HG03064 (cell line): ENCODE measurements at regions not wholly inside any gene's neighbourhood (a gene's known extent, or its start where the extent isn't known, plus 50 kb on each side); places are given as distances from the start of the nearest gene placed in this dataset.
"Not testable (repeated sequence)": the region's sequence is repeated elsewhere in the genome, so short reads cannot be mapped to it uniquely, and the experiment has no call there.

Experiments used
- ATAC-seq: cut with Tn5 transposase; IDR thresholded peaks from one replicate; pipeline ENCODE4 v1.9.1; 2021; ENCODE audit warnings: low read depth; ENCODE audit not compliant: unreplicated experiment

GRCh38 chr1:199784138-199784895 lies 243.2 kb upstream of the NR5A2 start:
- no peak for ATAC-seq

DNA sequence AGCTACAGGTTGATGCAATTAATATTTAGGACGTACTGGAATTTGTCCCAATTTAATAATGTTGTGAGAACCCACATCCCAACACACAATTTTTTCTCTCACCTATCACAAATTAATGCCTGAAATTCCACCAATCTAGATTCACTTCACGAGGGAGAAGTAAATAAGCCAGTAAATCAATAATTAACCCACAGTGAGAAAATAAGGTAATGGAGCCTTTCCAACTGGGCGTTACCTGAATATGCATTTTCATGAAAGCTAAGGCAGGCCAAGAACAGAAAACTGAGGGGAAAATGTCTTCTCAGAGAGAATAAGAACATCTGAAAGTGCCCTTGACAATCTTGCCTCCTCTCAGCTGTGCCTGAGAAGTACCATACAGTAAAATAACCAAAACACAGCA lies 240.8 kb upstream of the NR5A2 start:
- no peak for ATAC-seq

- ATAC-seq, result no peak
These were observed 238.4 kb upstream of the NR5A2 start for GRCh38 chr1:199789141-199789540.

GRCh38 chr1:199791495-199791894 lies 236.0 kb upstream of the NR5A2 start:
- ATAC-seq, result no peak

- ATAC-seq, result no peak
These were observed 234.6 kb upstream of the NR5A2 start for GRCh38 chr1:199792874-199793273.

DNA sequence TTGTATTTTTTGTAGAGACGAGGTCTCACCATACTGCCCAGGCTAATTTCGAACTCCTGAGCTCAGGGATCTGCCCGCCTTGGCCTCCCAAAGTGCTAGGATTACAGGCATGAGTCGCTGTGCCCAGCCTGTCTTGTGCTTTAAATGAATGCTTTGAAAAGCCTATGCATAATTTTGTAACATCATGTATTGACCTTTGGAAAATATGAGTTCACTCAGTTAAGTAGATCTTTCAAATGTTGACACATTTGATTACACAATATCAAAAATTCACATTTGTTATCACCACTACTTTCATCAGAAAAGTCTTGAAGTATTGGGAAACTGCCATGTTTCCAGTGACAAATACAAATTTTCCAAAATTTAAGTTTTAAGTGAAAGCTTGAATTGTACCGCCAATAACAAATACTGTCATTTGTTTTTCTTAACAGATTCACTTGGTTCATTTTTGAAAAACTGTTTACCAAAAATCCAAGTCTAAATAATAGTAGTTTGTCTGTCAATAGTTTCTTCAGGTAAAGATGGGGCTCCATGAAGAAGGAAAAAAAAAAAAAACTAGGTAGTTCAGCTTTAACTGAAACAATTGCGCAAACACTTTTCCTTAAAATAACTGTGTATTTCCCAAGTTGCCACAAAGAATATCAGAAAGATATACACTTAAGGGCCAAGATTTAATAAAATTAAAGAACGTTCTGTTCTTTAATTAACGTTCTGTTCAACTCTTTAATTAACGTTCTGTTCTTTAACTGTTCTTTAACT lies 233.2 kb upstream of the NR5A2 start:
- ATAC-seq, result no peak

DNA sequence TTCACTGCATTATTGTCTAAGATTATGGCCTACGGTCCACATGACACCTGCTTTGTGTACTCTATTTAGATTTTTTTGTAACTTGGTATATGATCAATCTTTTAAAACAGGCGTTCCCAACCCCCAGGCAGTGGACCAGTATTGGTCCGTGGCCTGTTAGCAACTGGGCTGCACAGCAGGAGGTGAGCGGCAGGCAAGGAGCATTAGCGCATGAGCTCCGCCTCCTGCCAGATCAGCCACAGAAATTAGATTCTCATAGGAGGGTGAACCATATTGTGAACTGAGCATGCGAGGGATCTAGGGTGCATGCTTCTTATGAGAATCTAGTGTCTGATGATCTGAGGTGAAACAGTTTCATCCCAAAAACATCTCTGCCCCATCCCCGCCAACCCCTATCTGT lies 228.4 kb upstream of the NR5A2 start:
- no peak for ATAC-seq

DNA sequence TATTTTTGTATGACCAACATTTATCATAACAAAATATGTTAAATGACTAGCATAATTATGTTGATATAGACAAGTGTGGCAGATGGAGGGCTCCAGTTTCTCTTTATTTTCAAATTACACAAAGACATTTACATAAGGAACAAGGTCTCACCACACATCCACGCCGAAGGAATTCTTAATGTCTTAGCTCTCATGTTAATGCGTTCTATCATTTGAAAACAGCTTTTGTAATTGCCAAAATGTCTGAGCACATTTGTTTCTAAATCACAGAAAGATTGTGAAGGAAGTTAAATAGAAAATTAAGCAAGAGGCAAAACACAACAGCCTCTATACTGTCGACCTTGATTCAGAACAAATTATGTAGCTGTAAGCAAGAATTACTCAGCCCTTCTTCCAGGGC lies 223.0 kb upstream of the NR5A2 start:
- no peak for ATAC-seq

DNA sequence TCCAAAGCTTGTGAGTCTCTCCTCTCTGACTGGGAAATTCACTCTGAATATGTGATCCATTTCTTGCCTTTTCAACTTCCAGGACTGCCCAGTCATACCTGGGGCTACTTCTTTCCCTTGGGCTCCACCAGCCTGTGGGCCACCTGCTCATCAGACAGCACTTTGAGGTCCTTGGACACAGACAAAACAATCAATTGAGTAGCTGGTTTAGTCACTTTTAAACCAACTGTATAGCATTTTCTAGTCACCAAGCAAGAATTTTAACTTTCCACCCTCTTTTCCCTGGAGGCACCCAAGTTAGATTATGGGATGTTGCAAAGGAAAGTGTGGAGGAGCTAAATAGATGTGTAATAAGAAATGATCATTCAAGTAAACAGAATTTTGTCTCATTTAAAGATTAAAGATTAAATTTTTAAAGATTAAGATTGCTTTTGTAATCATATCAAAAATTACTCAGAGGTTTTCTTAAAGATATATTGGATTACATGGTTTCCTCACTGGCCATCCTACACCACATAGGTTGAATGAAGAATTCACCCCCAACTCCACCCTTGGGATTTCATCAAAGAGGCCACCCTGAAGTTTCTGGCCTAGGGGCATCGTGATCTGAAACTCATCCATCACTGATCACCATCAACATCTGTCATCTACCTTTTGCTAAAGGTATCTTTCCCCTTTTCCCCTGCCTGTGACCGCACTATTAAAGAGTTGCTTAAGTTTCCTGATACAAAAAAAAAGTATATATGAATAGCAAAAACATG lies 219.2 kb upstream of the NR5A2 start:
- ATAC-seq, result no peak

DNA sequence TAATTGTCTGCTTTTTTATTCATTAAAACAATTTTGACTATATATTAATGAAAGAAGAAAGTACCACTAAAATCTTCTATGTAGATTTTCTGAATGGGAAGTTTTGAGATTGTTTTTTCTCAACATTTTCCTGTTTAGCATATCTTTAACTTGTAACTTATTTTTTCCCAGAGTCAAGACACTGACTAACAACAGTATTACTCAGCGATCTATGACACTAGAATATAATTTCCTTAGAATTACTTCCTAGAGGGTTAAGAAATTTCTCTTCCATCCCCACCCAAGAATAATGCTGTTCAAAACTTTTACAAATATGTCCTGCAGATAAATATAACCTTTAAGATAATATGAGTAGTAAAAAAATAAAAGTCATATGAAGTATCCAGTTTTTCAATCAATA lies 218.2 kb upstream of the NR5A2 start:
- no peak for ATAC-seq

DNA sequence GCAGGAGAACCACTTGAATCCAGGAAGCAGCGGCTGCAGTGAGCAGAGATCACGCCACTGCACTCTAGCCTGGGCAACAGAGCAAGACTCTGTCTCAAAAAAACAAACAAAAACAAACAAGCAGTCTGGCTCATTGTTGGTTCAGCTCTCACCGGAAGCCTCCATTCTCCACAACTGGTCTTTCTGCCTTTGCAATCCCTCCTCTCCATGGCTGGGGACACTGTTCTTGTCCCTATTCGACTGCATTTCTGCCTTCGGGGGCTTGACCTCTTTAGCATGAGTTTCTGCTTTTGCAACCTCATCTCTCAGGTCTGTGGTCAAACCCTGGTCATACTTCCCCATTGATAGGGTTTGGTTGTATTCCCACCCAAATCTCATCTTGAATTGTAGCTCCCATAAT lies 216.3 kb upstream of the NR5A2 start:
- ATAC-seq, result no peak

- ATAC-seq, result no peak
These were observed 214.3 kb upstream of the NR5A2 start for GRCh38 chr1:199813198-199813597.

GRCh38 chr1:199815947-199816346 lies 211.6 kb upstream of the NR5A2 start:
- ATAC-seq, result no peak

GRCh38 chr1:199817266-199817665 lies 210.2 kb upstream of the NR5A2 start:
- ATAC-seq, result no peak

DNA sequence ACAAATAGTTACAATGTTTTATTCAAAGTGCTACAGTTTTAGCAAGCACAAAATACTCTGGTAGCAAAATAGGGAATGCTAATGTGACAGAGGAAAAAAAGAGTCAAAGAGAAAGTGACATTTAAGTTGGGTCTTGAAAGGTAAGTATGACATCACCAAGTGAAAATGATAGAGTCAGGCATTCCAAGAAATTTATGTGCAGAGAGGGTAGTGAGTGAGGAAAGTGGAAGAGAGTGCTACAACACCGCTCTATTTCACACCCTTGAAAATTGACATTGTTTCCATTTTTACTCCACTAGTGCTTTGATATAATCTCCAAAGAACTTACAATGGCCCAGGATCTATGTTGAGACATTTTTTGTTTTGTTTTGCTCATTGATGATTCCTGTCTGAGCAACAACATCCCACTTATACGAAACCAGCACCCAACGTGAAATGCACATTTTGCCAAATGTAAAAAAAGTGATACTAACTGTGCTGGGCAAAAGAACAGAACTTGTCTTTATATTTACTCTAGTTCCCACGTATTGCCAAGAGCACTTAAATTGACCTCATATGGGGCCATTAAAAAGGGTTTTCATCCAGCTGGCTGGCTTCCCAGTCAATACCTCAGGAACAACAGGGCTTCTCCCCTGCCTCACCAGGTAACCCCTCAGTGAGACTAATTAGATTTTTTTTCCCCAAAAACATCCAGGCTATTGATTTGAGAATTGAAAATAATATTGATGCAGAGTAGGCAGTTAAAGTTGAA lies 206.3 kb upstream of the NR5A2 start:
- ATAC-seq, result no peak

DNA sequence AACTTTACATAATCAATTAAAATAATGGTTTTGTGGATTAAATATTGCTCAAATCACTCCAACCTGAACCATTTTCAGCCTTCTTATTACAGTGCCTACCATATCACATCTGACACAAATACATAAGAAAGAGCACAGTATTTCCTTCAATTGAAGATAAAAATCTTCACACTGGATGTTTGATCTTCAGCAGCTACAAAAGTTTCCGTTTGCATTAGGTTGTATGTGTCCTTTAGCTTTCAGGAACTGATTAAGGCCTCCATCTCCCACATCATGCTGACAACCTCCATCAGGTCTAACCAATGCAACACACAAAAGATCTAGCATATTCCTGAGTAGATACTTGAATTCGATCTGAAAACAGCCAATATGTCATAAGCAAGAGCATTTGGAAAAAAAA lies 195.1 kb upstream of the NR5A2 start:
- ATAC-seq, result no peak

GRCh38 chr1:199834711-199835110 lies 192.8 kb upstream of the NR5A2 start:
- ATAC-seq, result no peak

- no peak for ATAC-seq
These were observed 191.1 kb upstream of the NR5A2 start for GRCh38 chr1:199836430-199836829.

DNA sequence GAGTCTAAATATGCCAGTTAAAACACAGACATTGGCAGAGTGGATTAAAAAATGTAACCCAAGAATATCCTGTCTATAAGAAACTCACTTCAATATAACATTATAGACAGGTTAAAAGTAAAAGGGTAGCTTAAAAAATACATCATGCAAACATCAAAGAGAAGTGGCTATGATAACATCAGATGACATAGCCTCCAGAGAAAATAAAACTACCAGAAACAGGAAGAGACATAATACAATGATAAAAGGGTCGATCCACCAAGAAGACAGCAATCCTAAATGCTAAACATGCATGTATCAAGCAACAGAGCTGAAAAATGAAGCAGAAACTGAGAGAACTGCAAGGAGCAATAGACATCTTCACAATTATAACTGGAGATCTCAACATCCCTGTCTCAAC lies 190.2 kb upstream of the NR5A2 start:
- no peak for ATAC-seq

DNA sequence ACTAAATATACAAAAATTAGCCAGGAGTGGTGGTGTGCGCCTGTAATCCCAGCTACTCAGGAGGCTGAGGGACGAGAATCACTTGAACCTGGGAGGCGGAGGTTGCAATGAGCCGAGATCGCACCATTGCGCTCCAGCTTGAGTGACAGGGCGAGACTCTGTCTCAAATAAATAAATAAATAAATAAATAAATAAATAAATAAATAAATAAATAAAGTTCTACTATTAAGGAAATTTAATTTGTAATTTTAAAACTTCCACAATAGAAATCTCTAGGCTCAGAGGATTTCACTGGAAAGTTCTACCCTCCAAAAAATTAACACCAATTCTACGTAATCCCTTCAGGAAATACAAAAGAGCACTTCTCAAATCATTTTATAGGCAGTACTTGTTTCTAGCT lies 187.9 kb upstream of the NR5A2 start:
- ATAC-seq, result not testable (repeated sequence)

DNA sequence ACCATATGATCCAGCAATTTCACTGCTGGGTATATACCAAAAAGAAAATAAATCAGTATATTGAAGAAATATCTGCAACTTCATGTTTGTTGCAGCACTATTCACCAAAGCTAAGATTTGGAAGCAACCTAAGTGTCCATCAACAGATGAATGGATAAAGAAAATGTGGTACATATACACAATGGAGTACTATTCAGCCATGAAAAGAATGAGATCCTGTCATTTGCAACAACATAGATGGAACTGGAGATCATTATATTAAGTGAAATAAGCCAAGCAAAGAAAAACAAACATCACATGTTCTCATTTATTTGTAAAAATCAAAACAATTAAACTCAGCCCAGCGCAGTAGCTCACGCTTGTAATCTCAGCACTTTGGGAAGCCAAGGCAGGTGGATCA lies 184.4 kb upstream of the NR5A2 start:
- ATAC-seq, result not testable (repeated sequence)
